AG04450 (cell line): ENCODE measurements at regions not wholly inside any gene's neighbourhood (a gene's known extent, or its start where the extent isn't known, plus 50 kb on each side); places are given as distances from the start of the nearest gene placed in this dataset.

Experiments
- CTCF ChIA-PET: fragments of 300-600, 350-600 bp; formaldehyde crosslinking; extraction: SDS; loops from one replicate; lab custom pipeline; 2022; ENCODE audit warnings: antibody characterized with exemption, inconsistent platforms; lab: Charles Lee
- POLR2A ChIA-PET: fragments of 350-600 bp; formaldehyde crosslinking; extraction: SDS; loops from one replicate; lab custom pipeline; 2021; ENCODE audit warnings: antibody characterized with exemption, inconsistent platforms; lab: Yijun Ruan, JAX
- DNase-seq: peaks from one replicate; pipeline ENCODE4 v3.0.0-alpha.2; 2011; ENCODE audit warnings: low read depth, low spot score
- H3K27ac ChIP-seq: one replicate; pipeline ENCODE4 v1.5.1; 2012; ENCODE audit warnings: low read depth, low read length, control low read depth
- H3K27me3 ChIP-seq: one replicate; pipeline ENCODE4 v1.6.0; 2012; ENCODE audit warnings: low read length; ENCODE audit not compliant: control insufficient read depth, insufficient read depth
- H3K4me3 ChIP-seq: 2 replicates; pipeline ENCODE4 v1.5.1; 2011; ENCODE audit warnings: mild to moderate bottlenecking, low read depth, low read length, control low read depth
- H3K9me3 ChIP-seq: 2 replicates; pipeline ENCODE4 v1.5.1; 2012; ENCODE audit warnings: low read length; ENCODE audit not compliant: control insufficient read depth, insufficient read depth
- TF ChIP-seq, protein P1 (sequence below): IDR thresholded peaks from 2 replicates; pipeline ENCODE4 v1.5.1; 2011; ENCODE audit warnings: low read depth, low read length, control low read depth, inconsistent platforms

DNA sequence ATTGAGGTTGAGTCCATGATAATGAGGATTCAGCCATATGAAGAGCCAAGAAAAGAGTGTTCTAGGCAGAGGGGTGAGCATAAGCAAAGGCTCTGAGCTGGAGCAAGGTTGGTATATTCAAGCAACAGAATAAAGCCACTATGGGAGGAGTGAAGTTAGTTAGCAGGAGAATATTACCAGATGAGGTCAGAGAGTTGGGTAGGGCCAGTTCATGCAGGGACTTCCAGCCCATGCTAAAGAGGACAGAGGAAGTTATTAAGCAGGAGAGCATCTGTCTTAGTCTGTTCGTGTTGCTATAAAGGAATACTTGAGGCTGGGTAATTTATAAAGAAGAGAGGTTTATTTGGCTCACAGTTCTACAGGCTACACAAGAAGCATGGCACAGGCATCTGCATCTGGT lies 57.1 kb upstream of the ATG10 start:
- TF ChIP-seq, protein P1, sequence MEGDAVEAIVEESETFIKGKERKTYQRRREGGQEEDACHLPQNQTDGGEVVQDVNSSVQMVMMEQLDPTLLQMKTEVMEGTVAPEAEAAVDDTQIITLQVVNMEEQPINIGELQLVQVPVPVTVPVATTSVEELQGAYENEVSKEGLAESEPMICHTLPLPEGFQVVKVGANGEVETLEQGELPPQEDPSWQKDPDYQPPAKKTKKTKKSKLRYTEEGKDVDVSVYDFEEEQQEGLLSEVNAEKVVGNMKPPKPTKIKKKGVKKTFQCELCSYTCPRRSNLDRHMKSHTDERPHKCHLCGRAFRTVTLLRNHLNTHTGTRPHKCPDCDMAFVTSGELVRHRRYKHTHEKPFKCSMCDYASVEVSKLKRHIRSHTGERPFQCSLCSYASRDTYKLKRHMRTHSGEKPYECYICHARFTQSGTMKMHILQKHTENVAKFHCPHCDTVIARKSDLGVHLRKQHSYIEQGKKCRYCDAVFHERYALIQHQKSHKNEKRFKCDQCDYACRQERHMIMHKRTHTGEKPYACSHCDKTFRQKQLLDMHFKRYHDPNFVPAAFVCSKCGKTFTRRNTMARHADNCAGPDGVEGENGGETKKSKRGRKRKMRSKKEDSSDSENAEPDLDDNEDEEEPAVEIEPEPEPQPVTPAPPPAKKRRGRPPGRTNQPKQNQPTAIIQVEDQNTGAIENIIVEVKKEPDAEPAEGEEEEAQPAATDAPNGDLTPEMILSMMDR = no peak
- H3K27me3 ChIP-seq = peaks cover 3% of the 10 kb centered on the region
- H3K4me3 ChIP-seq = no peak overlapping the region
- ChIA-PET POLR2A (no interaction called here), CTCF (no interaction called here)
- no peak overlapping the region for H3K27ac ChIP-seq
- DNase-seq = no peak
- H3K9me3 ChIP-seq = no peaks in the 10 kb centered on the region

DNA sequence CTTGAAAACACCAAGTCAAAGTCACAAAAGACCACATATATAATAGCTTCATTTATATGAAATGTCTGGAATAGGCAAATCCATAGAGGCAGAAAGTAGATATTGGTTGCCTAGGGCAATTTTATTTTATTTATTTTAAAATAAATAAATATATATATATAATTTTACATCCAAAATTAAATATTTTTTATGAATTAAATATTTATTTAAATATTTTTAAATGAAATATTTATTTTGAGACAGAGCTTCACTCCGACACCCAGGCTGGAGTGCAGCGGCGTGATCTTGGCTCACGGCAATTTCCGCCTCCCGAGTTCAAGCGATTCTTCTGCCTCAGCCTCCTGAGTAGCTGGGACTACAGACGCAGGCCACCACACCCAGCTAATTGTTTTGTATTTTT lies 58.9 kb upstream of the ATG10 start:
- DNase-seq = no peak
- Histone ChIP-seq H3K4me3 (no peak overlapping the region), H3K9me3 (no peaks in the 10 kb centered on the region), H3K27ac (no peak overlapping the region), H3K27me3 (no peaks in the 10 kb centered on the region)
- POLR2A ChIA-PET = no interaction called here
- CTCF ChIA-PET = no interaction called here
- TF ChIP-seq, protein P1 = no peak

DNA sequence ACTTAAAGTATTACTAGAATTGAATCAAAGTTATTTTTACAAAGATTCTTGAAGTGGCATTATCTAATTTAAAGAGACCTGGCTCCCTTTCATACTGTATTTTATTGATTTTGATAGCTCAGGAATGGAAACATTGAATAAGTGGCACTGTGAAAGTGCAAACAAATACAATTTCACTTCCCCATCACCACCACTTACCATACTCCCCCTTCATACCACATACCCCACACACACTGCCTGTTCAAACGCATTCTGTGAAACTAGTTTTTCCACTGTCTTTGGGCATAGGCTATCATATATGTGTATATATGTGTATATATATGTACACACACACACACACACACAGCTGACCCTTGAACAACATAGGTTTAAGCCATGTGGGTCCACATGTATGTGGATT lies 62.1 kb upstream of the ATG10 start:
- CTCF ChIA-PET = no interaction called here

DNA sequence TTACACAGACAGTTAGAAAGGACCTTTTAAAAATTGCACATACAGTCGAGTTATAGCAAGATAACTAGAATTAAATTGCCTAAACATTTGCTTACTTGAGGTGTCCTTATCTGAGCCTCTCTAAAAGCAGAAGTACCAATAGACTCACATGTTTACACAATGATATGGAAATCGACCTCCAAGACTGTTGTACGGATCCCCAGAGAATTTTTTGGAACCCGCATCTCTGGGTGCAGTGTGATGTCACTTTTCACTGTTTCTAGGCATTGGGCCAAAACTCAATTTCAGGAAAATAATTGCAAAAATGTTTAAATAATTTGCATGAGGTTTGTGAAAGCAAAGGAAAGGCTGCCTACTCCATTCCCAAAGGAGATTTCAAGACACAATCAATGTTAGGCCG lies 63.1 kb upstream of the ATG10 start:
- Histone ChIP-seq H3K4me3 (no peak overlapping the region), H3K27ac (no peak overlapping the region), H3K27me3 (no peaks in the 10 kb centered on the region), H3K9me3 (no peaks in the 10 kb centered on the region)
- ChIA-PET POLR2A (no interaction called here), CTCF (no interaction called here)
- DNase-seq = no peak
- TF ChIP-seq, protein P1 = no peak

More for the DNA sequence above, 62.1 kb upstream of the ATG10 start:
- TF ChIP-seq, protein P1 = no peak
- H3K9me3 ChIP-seq = no peaks in the 10 kb centered on the region
- no peak overlapping the region for H3K27ac ChIP-seq
- no peak for DNase-seq
- no peaks in the 10 kb centered on the region for H3K27me3 ChIP-seq
- POLR2A ChIA-PET = no interaction called here
- H3K4me3 ChIP-seq = no peak overlapping the region

DNA sequence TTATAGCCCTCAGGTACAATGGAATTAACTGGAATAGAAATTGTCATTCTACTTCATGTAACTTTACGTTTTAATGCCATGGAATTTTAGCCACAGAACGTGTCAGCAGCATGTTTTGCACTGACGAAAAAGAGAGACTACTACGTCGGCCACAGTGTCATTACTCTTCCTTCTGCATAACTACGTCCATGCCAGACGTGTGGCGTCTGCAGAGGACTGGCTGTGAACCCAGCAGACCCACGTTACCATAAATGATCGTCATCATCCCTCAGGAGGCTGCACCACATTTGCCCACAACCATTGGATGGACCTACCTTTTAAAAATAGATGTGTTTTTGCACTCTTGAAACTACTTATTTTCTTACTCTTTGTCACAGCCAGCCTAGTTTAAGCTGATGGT lies 63.8 kb upstream of the ATG10 start:
- ChIA-PET POLR2A (no interaction called here), CTCF (no interaction called here)
- Histone ChIP-seq H3K27ac (no peak overlapping the region), H3K9me3 (no peaks in the 10 kb centered on the region), H3K4me3 (no peak overlapping the region), H3K27me3 (no peaks in the 10 kb centered on the region)
- TF ChIP-seq, protein P1 = no peak
- no peak for DNase-seq
